ENCODE measurements at regions not wholly inside any gene's neighbourhood (a gene's known extent, or its start where the extent isn't known, plus 50 kb on each side); places are given as distances from the start of the nearest gene placed in this dataset.
"Not testable (repeated sequence)": the region's sequence is repeated elsewhere in the genome, so short reads cannot be mapped to it uniquely, and the experiment has no call there.

DNA sequence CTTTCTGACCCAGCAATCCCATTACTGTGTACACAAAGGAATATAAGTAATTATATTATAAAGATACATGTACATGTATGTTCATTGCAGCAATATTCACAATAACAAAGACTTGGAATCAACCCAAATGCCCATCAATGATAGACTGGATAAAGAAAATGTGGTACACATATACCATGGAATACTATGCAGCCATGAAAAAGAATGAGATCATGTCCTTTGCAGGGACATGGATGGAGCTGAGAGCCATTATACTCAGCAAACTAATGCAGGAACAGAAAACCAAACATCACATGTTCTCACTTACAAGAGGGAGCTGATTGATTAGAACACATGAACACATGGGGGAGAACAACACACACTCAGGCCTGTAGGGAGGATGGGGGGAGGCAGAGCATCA lies 286.1 kb downstream of the SOCS6 start:
- not testable (repeated sequence) for H3K4me1 ChIP-seq (replicated peaks); H3K27ac ChIP-seq; H3K27me3 ChIP-seq (replicated peaks); H3K36me3 ChIP-seq; H3K9me3 ChIP-seq (replicated peaks); H3K4me3 ChIP-seq; DNase-seq (ENCODE audit: low read depth in 1 of 2, low spot score in 2 of 2)

DNA sequence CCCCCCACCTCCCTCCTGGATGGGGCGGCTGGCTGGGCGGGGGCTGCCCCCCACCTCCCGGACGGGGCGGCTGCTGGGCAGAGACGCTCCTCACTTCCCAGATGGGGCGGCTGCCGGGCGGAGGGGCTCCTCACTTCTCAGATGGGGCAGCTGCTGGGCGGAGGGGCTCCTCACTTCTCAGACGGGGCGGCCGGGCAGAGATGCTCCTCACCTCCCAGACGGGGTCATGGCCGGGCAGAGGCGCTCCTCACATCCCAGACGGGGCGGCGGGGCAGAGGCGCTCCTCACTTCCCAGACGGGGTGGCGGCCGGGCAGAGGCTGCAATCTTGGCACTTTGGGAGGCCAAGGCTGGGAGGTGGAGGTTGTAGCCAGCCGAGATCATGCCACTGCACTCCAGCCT lies 280.8 kb downstream of the SOCS6 start:
- H3K27me3 ChIP-seq (replicated peaks); H3K36me3 ChIP-seq; DNase-seq (ENCODE audit: low read depth in 1 of 2, low spot score in 2 of 2); H3K4me3 ChIP-seq; H3K27ac ChIP-seq; H3K9me3 ChIP-seq (replicated peaks); H3K4me1 ChIP-seq (replicated peaks): not testable (repeated sequence)

DNA sequence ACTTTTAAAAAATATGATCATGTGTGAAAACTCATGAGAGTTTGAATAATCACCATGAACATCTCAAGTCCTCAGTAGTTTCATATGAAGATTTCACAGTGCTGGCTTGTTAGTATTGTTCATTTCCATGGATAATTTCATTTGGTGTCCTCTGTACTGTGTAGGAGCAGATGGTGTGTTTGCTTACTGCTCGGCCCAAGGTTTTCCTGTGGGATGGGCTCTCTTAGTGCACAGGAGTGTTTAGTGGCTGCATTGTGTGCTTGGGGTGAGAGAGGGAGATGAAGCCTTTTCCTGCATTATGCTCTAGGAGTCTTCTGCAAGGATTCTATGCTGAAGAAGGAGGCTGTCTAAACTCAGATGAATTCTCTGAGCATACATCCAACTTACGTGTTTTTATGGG lies 270.6 kb downstream of the SOCS6 start:
- Histone ChIP-seq H3K4me1 (replicated peaks) (no peaks in the 10 kb centered on the region), H3K9me3 (replicated peaks) (no peaks in the 10 kb centered on the region), H3K27me3 (replicated peaks) (no peaks in the 10 kb centered on the region; the same call in 1 of the 2 replicates), H3K27ac (no peak overlapping the region), H3K36me3 (no peaks in the 10 kb centered on the region), H3K4me3 (no peak overlapping the region)
- no peak for DNase-seq (ENCODE audit: low read depth in 1 of 2, low spot score in 2 of 2)

DNA sequence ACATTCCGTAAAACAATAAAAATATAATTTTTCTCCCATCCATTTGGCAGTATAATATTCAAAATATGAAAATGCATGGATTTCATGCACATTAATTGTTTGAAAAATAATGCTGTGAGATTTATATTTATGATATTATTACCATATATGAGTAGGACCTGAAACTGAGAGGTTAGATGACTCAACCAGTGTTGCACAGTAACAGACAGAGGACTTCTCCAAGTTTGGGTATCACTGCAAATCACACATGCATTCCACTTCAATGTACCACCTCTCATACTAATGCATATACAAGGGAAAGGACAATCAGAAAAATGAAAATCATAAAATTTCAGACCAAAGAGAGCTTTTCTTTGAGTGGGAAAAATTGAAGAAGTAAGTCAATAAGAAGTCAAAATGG lies 269.5 kb downstream of the SOCS6 start:
- Histone ChIP-seq H3K4me3 (no peak overlapping the region), H3K36me3 (no peaks in the 10 kb centered on the region), H3K4me1 (replicated peaks) (no peaks in the 10 kb centered on the region), H3K27me3 (replicated peaks) (peaks cover 4% of the 10 kb centered on the region; the same call in 1 of the 2 replicates), H3K9me3 (replicated peaks) (no peaks in the 10 kb centered on the region), H3K27ac (no peak overlapping the region)
- no peak for DNase-seq (ENCODE audit: low read depth in 1 of 2, low spot score in 2 of 2)

DNA sequence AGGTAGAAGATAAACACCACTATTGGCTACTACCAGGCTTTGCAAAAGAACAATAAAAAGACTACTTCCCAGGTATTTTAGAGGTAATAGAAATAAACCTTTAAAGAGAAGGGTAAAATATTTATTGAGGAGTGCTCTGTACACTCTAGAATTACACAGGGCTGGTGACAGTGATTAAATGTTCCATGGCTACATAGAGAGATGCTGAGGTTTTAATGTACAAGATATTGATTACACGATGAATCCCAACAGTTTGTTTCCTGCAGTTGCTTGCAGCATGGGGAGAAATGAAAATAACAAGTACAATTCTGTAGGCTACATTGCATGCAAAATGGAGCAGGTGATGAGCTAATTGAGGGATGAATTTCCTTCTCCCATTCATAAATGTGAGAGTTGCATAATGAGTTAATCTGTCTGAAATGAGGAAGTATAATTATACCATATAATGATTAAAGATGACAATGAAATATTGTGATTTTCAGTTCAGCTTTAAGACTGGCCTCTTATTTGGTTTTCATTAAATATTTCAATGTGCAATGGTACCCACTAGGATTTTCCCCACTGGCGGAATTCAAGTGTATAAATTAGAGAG lies 266.1 kb downstream of the SOCS6 start:
- DNase-seq (ENCODE audit: low read depth in 1 of 2, low spot score in 2 of 2), result no peak
- H3K36me3 ChIP-seq, result no peaks in the 10 kb centered on the region
- peaks cover 4% of the 10 kb centered on the region; the same call in 1 of the 2 replicates for H3K27me3 ChIP-seq (replicated peaks)

DNA sequence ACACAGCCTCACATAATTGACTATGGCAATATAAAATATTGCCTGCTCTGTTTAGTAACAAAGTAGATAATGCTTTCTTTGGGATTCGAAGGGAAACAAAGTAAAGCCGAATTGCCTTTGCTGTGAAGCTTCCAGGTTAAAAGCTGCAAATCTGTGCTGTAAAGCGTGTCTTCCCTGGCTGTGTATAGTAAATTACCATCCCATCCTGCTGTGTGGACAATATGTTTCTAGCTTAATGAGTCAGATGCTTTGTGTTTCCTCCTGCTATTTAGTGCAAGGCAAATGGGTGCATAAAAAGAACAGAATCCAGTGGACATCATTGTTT lies 265.1 kb downstream of the SOCS6 start:
- H3K27me3 ChIP-seq (replicated peaks), result 0 out of 2 replicates have a peak, but pooled peaks cover 4% of the 10 kb centered on the region
- H3K36me3 ChIP-seq, result no peaks in the 10 kb centered on the region
- no peak overlapping the region for H3K27ac ChIP-seq
- H3K4me1 ChIP-seq (replicated peaks), result no peaks in the 10 kb centered on the region
- no peaks in the 10 kb centered on the region for H3K9me3 ChIP-seq (replicated peaks)
- no peak for DNase-seq (ENCODE audit: low read depth in 1 of 2, low spot score in 2 of 2)
- no peak overlapping the region for H3K4me3 ChIP-seq

More for the DNA sequence above, 266.1 kb downstream of the SOCS6 start:
- no peaks in the 10 kb centered on the region for H3K9me3 ChIP-seq (replicated peaks)
- no peak overlapping the region for H3K4me3 ChIP-seq
- no peak overlapping the region for H3K27ac ChIP-seq
- H3K4me1 ChIP-seq (replicated peaks), result no peaks in the 10 kb centered on the region

DNA sequence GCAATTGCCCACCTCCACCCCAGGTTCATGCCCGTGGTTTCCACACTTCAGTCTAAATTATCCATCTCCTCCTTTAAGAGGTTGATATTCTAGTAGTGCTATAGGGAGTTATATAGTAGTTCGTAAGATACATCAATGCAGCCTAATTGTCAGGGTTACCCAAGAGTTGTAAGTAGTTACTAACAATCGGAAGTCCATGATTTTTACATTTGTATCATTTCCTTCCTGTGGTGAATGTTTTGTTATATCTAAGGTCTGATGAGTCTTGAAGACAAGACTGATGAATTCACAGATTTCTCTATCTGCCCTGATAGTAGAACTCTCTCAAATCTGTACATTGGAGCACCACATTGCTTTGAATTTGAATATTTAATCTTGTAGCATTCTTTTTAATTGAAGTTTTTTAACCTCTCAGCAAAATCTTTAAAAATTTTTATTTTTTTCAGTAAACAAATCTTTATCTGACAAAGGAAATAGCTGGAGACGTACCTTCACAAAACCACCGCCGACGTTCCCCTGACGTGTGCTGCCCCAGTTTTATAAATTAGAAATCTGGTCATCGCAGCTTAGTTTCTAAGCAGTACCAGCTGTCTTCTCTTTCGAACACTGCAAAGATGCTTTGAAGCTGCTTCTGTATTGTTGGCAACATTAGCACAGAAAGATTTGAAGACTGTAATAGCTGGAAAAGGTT lies 264.5 kb downstream of the SOCS6 start:
- no peaks in the 10 kb centered on the region for H3K36me3 ChIP-seq
- H3K9me3 ChIP-seq (replicated peaks), result no peaks in the 10 kb centered on the region
- H3K27me3 ChIP-seq (replicated peaks), result 0 out of 2 replicates have a peak, but pooled peaks cover 4% of the 10 kb centered on the region
- DNase-seq (ENCODE audit: low read depth in 1 of 2, low spot score in 2 of 2), result no peak
- H3K4me3 ChIP-seq, result no peak overlapping the region
- no peak overlapping the region for H3K27ac ChIP-seq
- no peaks in the 10 kb centered on the region for H3K4me1 ChIP-seq (replicated peaks)

DNA sequence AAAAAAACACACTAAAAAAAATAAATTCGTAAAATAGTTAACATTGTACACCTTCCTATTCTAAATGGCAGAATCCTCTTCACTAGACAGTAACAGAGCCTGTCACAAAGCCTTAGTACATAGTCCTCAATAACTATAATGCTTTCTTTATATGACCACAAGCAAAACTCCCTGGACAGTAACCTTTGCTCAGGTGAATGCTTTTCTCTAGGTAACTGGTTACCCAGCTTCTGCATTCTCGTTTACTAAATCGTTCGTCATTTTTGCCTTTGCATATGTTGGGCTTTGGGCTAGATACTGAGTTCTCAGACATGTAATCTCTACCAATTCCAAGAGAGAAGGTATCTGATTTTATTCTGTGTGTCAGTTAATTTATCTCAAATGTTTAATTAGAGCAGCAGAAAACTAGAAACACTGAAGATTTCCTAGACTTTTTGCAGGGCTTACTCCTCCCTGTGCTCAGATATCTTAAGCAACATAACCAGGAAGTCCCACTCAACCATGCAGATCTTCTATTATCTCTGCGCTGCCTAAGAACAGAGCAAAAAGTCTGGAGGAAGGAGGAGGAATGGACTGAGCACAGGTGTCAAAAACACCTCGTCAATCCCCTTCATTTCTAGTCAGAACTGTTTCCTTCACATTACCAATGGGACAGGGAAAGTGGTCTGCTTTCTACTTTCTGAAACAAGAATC lies 247.7 kb downstream of the SOCS6 start:
- no peak overlapping the region for H3K27ac ChIP-seq
- H3K36me3 ChIP-seq, result no peaks in the 10 kb centered on the region
- no peak for DNase-seq (ENCODE audit: low read depth in 1 of 2, low spot score in 2 of 2)
- H3K4me3 ChIP-seq, result no peak overlapping the region
- peaks cover 14% of the 10 kb centered on the region for H3K4me1 ChIP-seq (replicated peaks)
- no peaks in the 10 kb centered on the region for H3K9me3 ChIP-seq (replicated peaks)
- H3K27me3 ChIP-seq (replicated peaks), result no peaks in the 10 kb centered on the region

DNA sequence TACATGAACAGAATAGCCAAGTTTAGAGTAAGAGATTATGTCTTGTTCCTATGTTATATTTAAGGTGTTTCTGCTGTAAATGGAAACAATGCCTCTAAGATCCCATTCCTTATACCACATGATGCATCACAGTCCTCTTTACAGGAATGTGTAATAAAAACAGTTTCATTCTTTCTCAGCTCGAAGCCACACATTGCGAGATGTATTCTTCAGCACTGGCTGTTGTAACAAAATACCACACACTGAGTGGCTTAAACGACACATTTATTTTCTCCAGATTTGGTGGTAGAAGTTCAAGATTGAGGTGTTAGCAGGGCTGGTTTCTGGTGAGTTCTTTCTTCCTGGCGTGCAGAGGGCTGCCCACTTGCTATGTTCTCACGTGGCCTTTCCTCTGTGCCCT lies 246.2 kb downstream of the SOCS6 start:
- Histone ChIP-seq H3K27me3 (replicated peaks) (no peaks in the 10 kb centered on the region), H3K9me3 (replicated peaks) (no peaks in the 10 kb centered on the region), H3K27ac (peak overlapping the region; percentile 71), H3K4me1 (replicated peaks) (peaks cover 14% of the 10 kb centered on the region), H3K36me3 (no peaks in the 10 kb centered on the region), H3K4me3 (no peak overlapping the region)
- peak; percentile 55 to 80 for DNase-seq (ENCODE audit: low read depth in 1 of 2, low spot score in 2 of 2)

DNA sequence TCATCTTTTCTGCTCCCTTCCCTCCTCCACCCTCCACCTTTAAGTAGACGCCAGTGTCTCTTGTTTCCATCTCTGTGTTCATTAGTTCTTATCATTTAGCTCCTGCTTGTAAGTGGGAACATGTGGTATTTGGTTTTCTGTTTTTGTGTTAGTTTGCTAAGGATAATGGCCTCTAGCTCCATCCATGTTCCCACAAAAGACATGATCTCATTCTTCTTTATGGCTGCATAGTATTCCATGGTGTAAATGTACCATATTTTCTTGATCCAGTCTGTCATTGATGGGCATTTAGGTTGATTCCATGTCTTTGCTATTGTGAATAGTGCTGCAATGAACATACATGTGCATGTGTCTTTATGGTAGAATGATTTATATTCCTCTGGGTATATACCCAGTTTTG lies 236.5 kb downstream of the SOCS6 start:
- H3K4me1 ChIP-seq (replicated peaks), result peaks cover 22% of the 10 kb centered on the region
- DNase-seq (ENCODE audit: low read depth in 1 of 2, low spot score in 2 of 2); H3K27me3 ChIP-seq (replicated peaks); H3K4me3 ChIP-seq; H3K9me3 ChIP-seq (replicated peaks); H3K36me3 ChIP-seq; H3K27ac ChIP-seq: not testable (repeated sequence)

DNA sequence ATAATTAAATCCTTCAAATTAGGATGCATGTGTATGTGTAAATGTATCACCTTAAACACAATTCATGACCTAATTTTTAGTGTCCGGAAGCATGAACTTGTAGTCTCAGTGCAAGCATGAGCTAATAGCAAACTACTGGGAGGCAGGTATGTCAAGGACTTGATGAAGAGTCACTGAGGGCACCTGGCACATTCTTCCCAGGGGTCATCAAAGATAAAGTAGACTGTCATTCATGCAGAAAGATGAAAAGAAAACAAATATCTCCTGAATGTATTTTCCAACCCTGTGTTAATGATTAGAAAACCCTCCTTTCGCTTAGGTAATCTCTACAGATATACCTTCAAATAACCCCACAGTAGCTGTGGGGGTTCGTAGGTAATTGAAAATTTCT lies 234.9 kb downstream of the SOCS6 start:
- Histone ChIP-seq H3K4me1 (replicated peaks) (peaks cover 22% of the 10 kb centered on the region), H3K36me3 (no peaks in the 10 kb centered on the region), H3K4me3 (no peak overlapping the region), H3K9me3 (replicated peaks) (no peaks in the 10 kb centered on the region), H3K27me3 (replicated peaks) (no peaks in the 10 kb centered on the region), H3K27ac (no peak overlapping the region)
- DNase-seq (ENCODE audit: low read depth in 1 of 2, low spot score in 2 of 2), result no peak

DNA sequence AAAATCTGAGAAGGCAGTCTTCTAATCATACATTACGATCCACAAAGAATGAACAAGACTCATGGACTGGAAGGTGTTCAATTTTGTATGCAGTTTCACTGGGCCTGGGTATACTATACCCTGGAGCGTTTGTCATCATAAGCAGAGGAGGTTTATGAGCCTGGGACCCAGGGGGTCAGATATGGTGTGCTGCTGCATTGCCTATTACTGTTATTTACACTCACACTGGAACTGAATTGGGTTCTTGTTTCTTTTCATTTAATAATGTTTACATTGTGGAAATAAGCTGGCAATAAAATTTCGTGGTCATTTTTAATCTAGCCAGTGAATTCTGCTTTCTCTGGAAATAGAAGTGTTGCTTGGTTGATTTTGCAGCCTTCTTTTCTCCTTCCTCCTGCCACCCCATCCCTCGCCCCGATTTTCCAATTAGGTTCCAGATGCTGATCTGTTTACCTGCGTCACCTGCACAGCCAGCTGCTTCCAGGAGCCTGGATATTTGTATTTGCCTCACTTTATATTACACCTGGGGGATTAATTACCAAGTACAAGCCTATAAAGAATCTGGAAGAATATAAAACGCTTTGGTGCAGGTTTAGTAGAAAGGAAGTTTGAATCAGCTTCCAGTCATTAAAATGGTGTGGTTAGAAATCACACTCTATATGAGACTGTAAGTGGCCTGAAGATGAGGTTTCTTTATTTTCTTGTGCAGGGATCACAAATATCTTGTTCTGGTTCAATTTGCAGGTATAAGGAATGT lies 234.4 kb downstream of the SOCS6 start:
- Histone ChIP-seq H3K27ac (no peak overlapping the region), H3K36me3 (no peaks in the 10 kb centered on the region), H3K9me3 (replicated peaks) (no peaks in the 10 kb centered on the region), H3K4me1 (replicated peaks) (peaks cover 22% of the 10 kb centered on the region), H3K4me3 (no peak overlapping the region), H3K27me3 (replicated peaks) (no peaks in the 10 kb centered on the region)
- no peak for DNase-seq (ENCODE audit: low read depth in 1 of 2, low spot score in 2 of 2)

DNA sequence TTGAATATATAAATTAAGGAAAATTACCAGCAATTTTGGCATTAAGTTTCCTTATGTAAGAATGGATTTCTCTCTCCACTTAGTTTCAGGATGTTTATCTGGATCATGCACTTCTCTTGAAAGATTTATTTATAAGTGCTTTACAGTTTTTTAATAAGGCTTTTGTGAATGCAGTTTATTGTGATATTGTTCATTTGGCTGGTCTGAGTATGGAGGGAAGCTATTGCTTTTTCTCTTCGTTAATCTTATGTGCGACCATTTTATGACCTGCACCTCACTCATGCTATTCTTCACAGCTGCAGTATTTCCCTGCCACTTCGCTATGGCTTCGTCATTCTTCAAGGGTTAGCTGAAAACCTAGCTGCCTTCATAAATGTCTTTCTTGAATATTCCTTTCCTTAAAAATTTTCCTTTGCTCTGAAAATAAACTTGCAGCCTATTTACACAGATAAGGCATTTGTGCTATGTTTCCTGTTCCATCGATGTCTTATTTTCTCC lies 233.4 kb downstream of the SOCS6 start:
- H3K4me3 ChIP-seq, result no peak overlapping the region

DNA sequence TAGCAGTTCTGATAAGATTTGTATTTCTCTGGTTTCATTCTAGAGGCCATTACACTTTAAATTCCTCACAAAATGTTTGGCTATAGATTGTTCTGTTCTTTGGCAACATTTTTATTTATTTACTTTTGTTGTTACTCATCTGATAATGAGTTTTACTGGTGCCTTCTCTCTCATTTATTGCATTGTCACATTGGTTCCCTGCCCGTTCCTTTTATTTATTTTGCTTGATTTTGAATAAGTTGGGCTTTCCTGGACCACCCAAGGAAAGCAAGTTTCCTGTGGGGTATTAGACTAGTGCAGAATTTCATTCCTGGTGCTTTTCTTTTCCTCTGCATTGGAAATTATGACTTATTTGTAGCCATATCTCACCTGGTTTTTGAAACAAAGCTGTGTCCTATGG lies 232.0 kb downstream of the SOCS6 start:
- Histone ChIP-seq H3K4me1 (replicated peaks) (peaks cover 22% of the 10 kb centered on the region), H3K36me3 (no peaks in the 10 kb centered on the region), H3K4me3 (no peak overlapping the region), H3K9me3 (replicated peaks) (no peaks in the 10 kb centered on the region), H3K27ac (peak overlapping the region; percentile 34), H3K27me3 (replicated peaks) (no peaks in the 10 kb centered on the region)
- DNase-seq (ENCODE audit: low read depth in 1 of 2, low spot score in 2 of 2), result peak; percentile 62 to 89

More for the DNA sequence above, 233.4 kb downstream of the SOCS6 start:
- no peak for DNase-seq (ENCODE audit: low read depth in 1 of 2, low spot score in 2 of 2)
- no peaks in the 10 kb centered on the region for H3K36me3 ChIP-seq
- no peak overlapping the region for H3K27ac ChIP-seq
- H3K4me1 ChIP-seq (replicated peaks), result peaks cover 22% of the 10 kb centered on the region
- no peaks in the 10 kb centered on the region for H3K27me3 ChIP-seq (replicated peaks)
- no peaks in the 10 kb centered on the region for H3K9me3 ChIP-seq (replicated peaks)
